Right lobe of liver (tissue), 4 donors: ENCODE measurements at regions not wholly inside any gene's neighbourhood (a gene's known extent, or its start where the extent isn't known, plus 50 kb on each side); places are given as distances from the start of the nearest gene placed in this dataset.

Experiments used
- POLR2A ChIP-seq: fragments of 450-650 bp; IDR thresholded peaks from one replicate; pipeline ENCODE4 v1.6.1; 2017; ENCODE audit warnings: antibody characterized with exemption, mild to moderate bottlenecking
- TF ChIP-seq, protein P1 (sequence below), 4 donors: fragments of 200-600 bp in 3 of 4; fragments of 450-650 bp in 1 of 4; IDR thresholded peaks; one replicate each; pipeline versions ENCODE4 v1.5.1 to v1.8.0; 2016 to 2022; ENCODE audit warnings: antibody characterized with exemption in 4 of 4, mild to moderate bottlenecking in 2 of 4
- donor health status: DM: no; HTN: no; CAD: no.
- donor health status: DM: no; HTN: no; CAD: no.
- donor health status: DM: no; HTN: yes; CAD: no.

DNA sequence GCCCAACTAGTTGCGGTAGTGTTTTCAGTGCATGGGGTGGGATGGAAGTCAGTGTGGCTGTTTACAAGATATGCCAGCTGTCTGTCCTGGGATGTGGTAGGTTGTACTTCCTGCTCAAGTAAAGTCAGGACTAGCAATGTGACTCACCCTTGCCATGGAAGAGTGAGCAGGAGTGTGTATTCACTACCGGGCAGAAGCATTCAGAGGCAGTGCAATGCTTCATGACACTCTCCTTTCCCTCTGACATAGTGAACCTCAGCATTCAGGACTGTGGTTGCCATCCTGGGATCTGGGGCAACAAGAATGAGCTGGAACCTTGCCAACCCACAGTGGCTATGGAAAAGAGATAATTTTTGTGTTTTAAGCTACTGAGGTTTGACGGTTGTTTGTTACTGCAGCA lies 68.9 kb downstream of the BOD1 start:
- no peak for TF ChIP-seq POLR2A
- TF ChIP-seq, protein P1, sequence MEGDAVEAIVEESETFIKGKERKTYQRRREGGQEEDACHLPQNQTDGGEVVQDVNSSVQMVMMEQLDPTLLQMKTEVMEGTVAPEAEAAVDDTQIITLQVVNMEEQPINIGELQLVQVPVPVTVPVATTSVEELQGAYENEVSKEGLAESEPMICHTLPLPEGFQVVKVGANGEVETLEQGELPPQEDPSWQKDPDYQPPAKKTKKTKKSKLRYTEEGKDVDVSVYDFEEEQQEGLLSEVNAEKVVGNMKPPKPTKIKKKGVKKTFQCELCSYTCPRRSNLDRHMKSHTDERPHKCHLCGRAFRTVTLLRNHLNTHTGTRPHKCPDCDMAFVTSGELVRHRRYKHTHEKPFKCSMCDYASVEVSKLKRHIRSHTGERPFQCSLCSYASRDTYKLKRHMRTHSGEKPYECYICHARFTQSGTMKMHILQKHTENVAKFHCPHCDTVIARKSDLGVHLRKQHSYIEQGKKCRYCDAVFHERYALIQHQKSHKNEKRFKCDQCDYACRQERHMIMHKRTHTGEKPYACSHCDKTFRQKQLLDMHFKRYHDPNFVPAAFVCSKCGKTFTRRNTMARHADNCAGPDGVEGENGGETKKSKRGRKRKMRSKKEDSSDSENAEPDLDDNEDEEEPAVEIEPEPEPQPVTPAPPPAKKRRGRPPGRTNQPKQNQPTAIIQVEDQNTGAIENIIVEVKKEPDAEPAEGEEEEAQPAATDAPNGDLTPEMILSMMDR (IDR thresholded peaks at IDR 0.05): no peak
